ENCODE measurements at regions not wholly inside any gene's neighbourhood (a gene's known extent, or its start where the extent isn't known, plus 50 kb on each side); places are given as distances from the start of the nearest gene placed in this dataset.

GRCh38 chr12:59946635-59947034 lies 350.8 kb downstream of the SLC16A7 start:
- H3K9me3 Mint-ChIP-seq = peaks cover 3% of the 10 kb centered on the region
- no peak overlapping the region for H3K4me3 Mint-ChIP-seq
- H3K36me3 Mint-ChIP-seq = no peaks in the 10 kb centered on the region
- no peak for DNase-seq (ENCODE audit: low spot score in 2 of 2)
- ATAC-seq = no peak
- H3K27ac Mint-ChIP-seq = no peak overlapping the region
- H3K4me1 Mint-ChIP-seq = no peaks in the 10 kb centered on the region

GRCh38 chr12:59963546-59963945 lies 367.7 kb downstream of the SLC16A7 start:
- peaks cover 24% of the 10 kb centered on the region for H3K9me3 Mint-ChIP-seq
- H3K4me1 Mint-ChIP-seq = no peaks in the 10 kb centered on the region
- no peak overlapping the region for H3K27ac Mint-ChIP-seq
- H3K4me3 Mint-ChIP-seq = no peak overlapping the region
- H3K36me3 Mint-ChIP-seq = no peaks in the 10 kb centered on the region
- ATAC-seq (no peak), DNase-seq (ENCODE audit: low spot score in 2 of 2) (no peak)

- H3K36me3 Mint-ChIP-seq = no peaks in the 10 kb centered on the region
- peaks cover 6% of the 10 kb centered on the region for H3K9me3 Mint-ChIP-seq
- ATAC-seq = no peak
- H3K4me3 Mint-ChIP-seq = no peak overlapping the region
- DNase-seq (ENCODE audit: low spot score in 2 of 2) = no peak
- H3K4me1 Mint-ChIP-seq = no peaks in the 10 kb centered on the region
- H3K27ac Mint-ChIP-seq = no peak overlapping the region
These were observed 377.1 kb downstream of the SLC16A7 start for GRCh38 chr12:59972905-59973304.

- Mint-ChIP-seq H3K9me3 (peaks cover 4% of the 10 kb centered on the region), H3K4me3 (no peak overlapping the region), H3K36me3 (no peaks in the 10 kb centered on the region), H3K4me1 (no peaks in the 10 kb centered on the region), H3K27ac (no peak overlapping the region)
- DNase-seq (ENCODE audit: low spot score in 2 of 2) (no peak), ATAC-seq (no peak)
These were observed 377.7 kb downstream of the SLC16A7 start for GRCh38 chr12:59973515-59973914.

- no peak overlapping the region for H3K4me3 Mint-ChIP-seq
- H3K4me1 Mint-ChIP-seq = no peaks in the 10 kb centered on the region
- no peak overlapping the region for H3K27ac Mint-ChIP-seq
- no peak for DNase-seq (ENCODE audit: low spot score in 2 of 2)
- H3K9me3 Mint-ChIP-seq = peaks cover 6% of the 10 kb centered on the region
- H3K36me3 Mint-ChIP-seq = no peaks in the 10 kb centered on the region
- ATAC-seq = no peak
These were observed 381.9 kb downstream of the SLC16A7 start for GRCh38 chr12:59977779-59978178.

- H3K4me1 Mint-ChIP-seq = no peaks in the 10 kb centered on the region
- H3K9me3 Mint-ChIP-seq = peaks cover 10% of the 10 kb centered on the region
- no peak overlapping the region for H3K27ac Mint-ChIP-seq
- no peaks in the 10 kb centered on the region for H3K36me3 Mint-ChIP-seq
- DNase-seq (ENCODE audit: low spot score in 2 of 2) = no peak
- ATAC-seq = no peak
- H3K4me3 Mint-ChIP-seq = no peak overlapping the region
These were observed 384.6 kb downstream of the SLC16A7 start for GRCh38 chr12:59980476-59980875.

GRCh38 chr12:59999291-59999690 lies 403.5 kb downstream of the SLC16A7 start:
- ATAC-seq (no peak), DNase-seq (ENCODE audit: low spot score in 2 of 2) (no peak)
- Mint-ChIP-seq H3K4me3 (no peak overlapping the region), H3K27ac (no peak overlapping the region), H3K9me3 (no peaks in the 10 kb centered on the region), H3K36me3 (no peaks in the 10 kb centered on the region), H3K4me1 (no peaks in the 10 kb centered on the region)

- no peak for ATAC-seq
- Mint-ChIP-seq H3K36me3 (no peaks in the 10 kb centered on the region), H3K4me3 (no peak overlapping the region), H3K4me1 (no peaks in the 10 kb centered on the region), H3K27ac (no peak overlapping the region), H3K9me3 (peaks cover 4% of the 10 kb centered on the region)
- no peak for DNase-seq (ENCODE audit: low spot score in 2 of 2)
These were observed 414.7 kb downstream of the SLC16A7 start for GRCh38 chr12:60010486-60010885.

GRCh38 chr12:60012659-60013058 lies 416.8 kb downstream of the SLC16A7 start:
- Mint-ChIP-seq H3K9me3 (peaks cover 4% of the 10 kb centered on the region), H3K4me1 (no peaks in the 10 kb centered on the region), H3K27ac (no peak overlapping the region), H3K36me3 (no peaks in the 10 kb centered on the region), H3K4me3 (no peak overlapping the region)
- ATAC-seq = no peak
- DNase-seq (ENCODE audit: low spot score in 2 of 2) = no peak

- H3K4me3 Mint-ChIP-seq = no peak overlapping the region
These were observed 418.6 kb downstream of the SLC16A7 start for GRCh38 chr12:60014436-60014835.

GRCh38 chr12:60020068-60020467 lies 424.2 kb downstream of the SLC16A7 start:
- DNase-seq (ENCODE audit: low spot score in 2 of 2) = no peak
- H3K27ac Mint-ChIP-seq = no peak overlapping the region
- H3K4me3 Mint-ChIP-seq = no peak overlapping the region
- no peak for ATAC-seq
- no peaks in the 10 kb centered on the region for H3K4me1 Mint-ChIP-seq
- no peaks in the 10 kb centered on the region for H3K36me3 Mint-ChIP-seq
- H3K9me3 Mint-ChIP-seq = peaks cover 12% of the 10 kb centered on the region

More at GRCh38 chr12:60014436-60014835, 418.6 kb downstream of the SLC16A7 start:
- H3K36me3 Mint-ChIP-seq = no peaks in the 10 kb centered on the region
- no peak for DNase-seq (ENCODE audit: low spot score in 2 of 2)
- H3K9me3 Mint-ChIP-seq = peaks cover 9% of the 10 kb centered on the region
- no peak for ATAC-seq
- no peaks in the 10 kb centered on the region for H3K4me1 Mint-ChIP-seq
- H3K27ac Mint-ChIP-seq = no peak overlapping the region

GRCh38 chr12:60021235-60021634 lies 425.4 kb downstream of the SLC16A7 start:
- Mint-ChIP-seq H3K9me3 (peaks cover 17% of the 10 kb centered on the region), H3K27ac (no peak overlapping the region)

GRCh38 chr12:60027266-60027665 lies 431.4 kb downstream of the SLC16A7 start:
- ATAC-seq = no peak
- H3K4me3 Mint-ChIP-seq = no peak overlapping the region
- no peaks in the 10 kb centered on the region for H3K36me3 Mint-ChIP-seq
- H3K4me1 Mint-ChIP-seq = no peaks in the 10 kb centered on the region
- no peak for DNase-seq (ENCODE audit: low spot score in 2 of 2)
- H3K9me3 Mint-ChIP-seq = peaks cover 8% of the 10 kb centered on the region
- H3K27ac Mint-ChIP-seq = no peak overlapping the region

More at GRCh38 chr12:60021235-60021634, 425.4 kb downstream of the SLC16A7 start:
- ATAC-seq (no peak), DNase-seq (ENCODE audit: low spot score in 2 of 2) (no peak)
- Mint-ChIP-seq H3K4me1 (no peaks in the 10 kb centered on the region), H3K4me3 (no peak overlapping the region), H3K36me3 (no peaks in the 10 kb centered on the region)

- Mint-ChIP-seq H3K36me3 (no peaks in the 10 kb centered on the region), H3K9me3 (peaks cover 15% of the 10 kb centered on the region), H3K4me3 (no peak overlapping the region), H3K4me1 (no peaks in the 10 kb centered on the region), H3K27ac (no peak overlapping the region)
- ATAC-seq (no peak), DNase-seq (ENCODE audit: low spot score in 2 of 2) (no peak)
These were observed 438.3 kb downstream of the SLC16A7 start for GRCh38 chr12:60034147-60034546.

GRCh38 chr12:60035835-60036234 lies 440.0 kb downstream of the SLC16A7 start:
- ATAC-seq (no peak), DNase-seq (ENCODE audit: low spot score in 2 of 2) (no peak)
- H3K27ac Mint-ChIP-seq = no peak overlapping the region
- no peak overlapping the region for H3K4me3 Mint-ChIP-seq
- H3K36me3 Mint-ChIP-seq = no peaks in the 10 kb centered on the region
- H3K9me3 Mint-ChIP-seq = peaks cover 15% of the 10 kb centered on the region
- no peaks in the 10 kb centered on the region for H3K4me1 Mint-ChIP-seq

GRCh38 chr12:60042835-60043234 lies 447.0 kb downstream of the SLC16A7 start:
- Mint-ChIP-seq H3K9me3 (peaks cover 14% of the 10 kb centered on the region), H3K4me1 (no peaks in the 10 kb centered on the region), H3K36me3 (no peaks in the 10 kb centered on the region), H3K27ac (no peak overlapping the region), H3K4me3 (no peak overlapping the region)
- ATAC-seq (no peak), DNase-seq (ENCODE audit: low spot score in 2 of 2) (no peak)

- H3K9me3 Mint-ChIP-seq = peaks cover 11% of the 10 kb centered on the region
- DNase-seq (ENCODE audit: low spot score in 2 of 2) = no peak
- H3K27ac Mint-ChIP-seq = no peak overlapping the region
- H3K4me3 Mint-ChIP-seq = no peak overlapping the region
- no peaks in the 10 kb centered on the region for H3K36me3 Mint-ChIP-seq
- no peaks in the 10 kb centered on the region for H3K4me1 Mint-ChIP-seq
- ATAC-seq = no peak
These were observed 447.4 kb downstream of the SLC16A7 start for GRCh38 chr12:60043236-60043635.
